HG02588 (cell line): ENCODE measurements at regions not wholly inside any gene's neighbourhood (a gene's known extent, or its start where the extent isn't known, plus 50 kb on each side); places are given as distances from the start of the nearest gene placed in this dataset.
"Not testable (repeated sequence)": the region's sequence is repeated elsewhere in the genome, so short reads cannot be mapped to it uniquely, and the experiment has no call there.

Experiments
- ATAC-seq: cut with Tn5 transposase; IDR thresholded peaks from one replicate; pipeline ENCODE4 v1.9.1; 2021; ENCODE audit warnings: mild to moderate bottlenecking, moderate library complexity; ENCODE audit not compliant: unreplicated experiment

DNA sequence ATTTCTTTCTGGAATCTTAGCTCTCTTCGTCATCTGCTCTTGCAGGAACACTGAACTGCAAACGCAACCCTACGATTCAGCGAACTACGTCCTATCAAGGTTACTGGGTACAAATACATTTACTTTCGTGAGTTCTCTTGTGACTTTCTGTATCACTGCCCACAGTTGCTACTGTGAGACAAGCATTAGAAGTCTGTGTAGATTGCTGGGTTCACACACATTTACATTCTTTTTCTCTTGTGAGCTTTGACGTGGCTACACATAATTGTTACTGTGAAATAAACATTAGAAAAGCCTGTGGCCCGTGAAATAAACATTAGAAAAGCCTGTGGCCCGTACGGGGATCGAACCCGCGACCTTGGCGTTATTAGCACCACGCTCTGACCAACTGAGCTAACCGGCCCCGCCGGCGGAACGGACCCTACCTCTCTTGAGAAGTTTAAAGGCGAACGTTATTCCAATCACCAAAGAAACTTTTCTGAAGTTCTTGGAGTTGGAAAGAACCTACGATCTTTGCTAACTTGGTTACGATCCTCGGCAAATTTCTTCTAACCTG, 61.2 kb upstream of the ZNF322 start:
- not testable (repeated sequence) for ATAC-seq

DNA sequence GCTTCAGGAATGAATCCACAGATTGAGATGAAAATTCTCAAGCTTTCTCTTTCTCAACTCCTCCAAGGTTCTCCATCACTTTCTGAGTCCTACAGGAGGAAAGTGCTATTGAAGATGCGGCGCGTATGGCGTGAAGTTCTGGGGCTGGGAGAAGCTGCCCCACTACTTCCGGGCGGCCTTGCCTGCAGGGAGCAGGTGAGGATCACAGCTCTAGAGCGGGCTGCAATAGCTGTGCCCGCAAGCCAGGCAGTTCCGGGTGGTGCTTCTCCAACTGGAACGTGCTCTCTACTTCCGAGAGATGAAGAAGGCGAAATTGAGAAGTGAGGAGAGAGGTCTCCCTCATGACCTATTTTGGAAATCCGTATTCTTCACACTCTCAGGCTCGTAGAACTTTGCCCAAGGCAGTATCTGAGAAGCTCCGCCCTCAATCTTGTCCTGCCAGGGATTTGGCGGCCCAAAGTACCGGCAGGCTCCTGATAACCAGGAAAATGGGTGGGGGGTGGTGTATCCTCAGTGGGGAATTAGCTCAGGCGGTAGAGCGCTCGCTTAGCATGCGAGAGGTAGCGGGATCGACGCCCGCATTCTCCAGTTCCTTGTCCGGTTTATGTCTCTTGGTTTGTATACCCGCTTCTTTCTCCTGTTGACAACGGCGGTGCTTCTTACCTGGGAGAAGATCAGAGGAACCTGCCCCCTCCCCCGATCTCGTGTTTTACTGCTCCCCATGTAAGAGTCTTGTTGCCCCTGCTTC, 70.6 kb upstream of the ZNF322 start:
- not testable (repeated sequence) for ATAC-seq

DNA sequence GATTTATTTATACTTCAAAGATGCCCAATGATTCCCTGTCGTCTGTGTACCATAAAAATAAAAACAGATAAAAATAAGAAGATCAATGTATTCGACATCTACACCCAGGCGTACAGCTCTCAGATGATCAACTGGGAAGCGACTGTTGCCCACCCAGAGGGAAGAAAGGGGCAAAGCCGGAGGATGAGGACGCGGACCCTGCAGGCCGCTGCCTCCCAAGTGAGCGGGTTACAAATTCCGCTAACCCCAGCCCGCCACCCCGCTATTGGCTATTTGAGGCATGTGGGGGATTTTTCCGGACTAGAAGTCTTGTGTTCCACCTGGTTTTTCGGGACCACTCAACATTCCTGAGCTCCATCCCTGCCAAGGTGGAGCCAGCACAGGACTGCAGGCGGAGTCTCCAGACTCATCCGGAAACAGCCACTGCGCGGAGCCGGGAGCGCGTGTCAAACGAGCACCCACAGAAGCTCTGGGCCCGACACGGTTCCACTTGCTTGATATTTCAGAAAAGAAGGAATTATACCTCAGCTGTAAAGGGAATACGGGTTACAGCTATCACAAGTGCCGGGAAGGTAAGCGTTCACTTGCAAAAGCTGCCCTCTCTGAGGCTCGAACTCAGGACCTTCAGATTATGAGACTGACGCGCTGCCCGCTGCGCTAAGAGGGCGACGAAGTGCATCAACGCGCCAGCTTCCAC, 75.4 kb upstream of the ZNF322 start:
- not testable (repeated sequence) for ATAC-seq

DNA sequence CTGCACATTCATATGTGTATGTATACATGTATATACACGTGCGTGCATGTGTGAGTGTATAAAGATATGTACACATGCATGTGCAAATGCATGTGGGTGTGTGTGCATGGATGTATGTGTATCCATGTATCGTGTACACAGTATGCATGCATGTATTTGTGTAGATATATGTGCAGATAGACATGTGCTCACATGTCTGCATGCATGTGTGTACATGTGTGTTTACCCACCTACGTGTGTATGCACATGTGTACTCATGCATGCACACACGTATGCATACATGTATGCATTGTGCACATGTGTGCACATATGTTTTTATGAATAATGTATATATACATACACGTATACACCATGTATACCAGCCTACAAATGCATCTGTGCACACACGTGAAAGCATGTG, 80.3 kb upstream of the ZNF322 start:
- ATAC-seq, result no peak

DNA sequence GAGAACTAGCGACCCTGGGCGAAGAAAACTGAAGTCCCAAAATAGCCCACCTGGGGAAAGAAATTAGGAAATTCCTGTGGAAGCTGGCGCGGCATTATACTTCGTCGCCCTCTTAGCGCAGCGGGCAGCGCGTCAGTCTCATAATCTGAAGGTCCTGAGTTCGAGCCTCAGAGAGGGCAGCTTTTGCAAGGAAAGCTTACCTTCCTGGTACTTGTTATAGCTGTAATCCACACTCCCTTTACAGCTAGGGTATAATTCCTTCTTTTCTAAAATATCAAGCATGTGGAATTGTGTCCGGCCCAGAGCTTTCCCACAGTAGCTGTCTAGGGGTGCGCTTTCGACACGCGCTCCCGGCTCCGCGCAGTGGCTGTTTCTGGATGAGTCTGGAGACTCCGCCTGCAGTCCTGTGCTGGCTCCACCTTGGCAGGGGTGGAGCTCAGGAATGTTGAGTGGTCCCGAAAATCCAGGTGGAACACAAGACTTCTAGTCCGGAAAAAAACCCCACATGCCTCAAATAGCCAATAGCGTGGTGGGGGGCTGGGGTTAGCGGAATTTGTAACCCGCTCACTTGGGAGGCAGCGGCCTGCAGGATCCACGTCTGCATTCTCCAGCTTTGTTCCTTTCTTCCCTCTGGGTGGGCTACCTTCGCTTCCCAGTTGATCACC, 83.7 kb upstream of the ZNF322 start:
- no peak for ATAC-seq

DNA sequence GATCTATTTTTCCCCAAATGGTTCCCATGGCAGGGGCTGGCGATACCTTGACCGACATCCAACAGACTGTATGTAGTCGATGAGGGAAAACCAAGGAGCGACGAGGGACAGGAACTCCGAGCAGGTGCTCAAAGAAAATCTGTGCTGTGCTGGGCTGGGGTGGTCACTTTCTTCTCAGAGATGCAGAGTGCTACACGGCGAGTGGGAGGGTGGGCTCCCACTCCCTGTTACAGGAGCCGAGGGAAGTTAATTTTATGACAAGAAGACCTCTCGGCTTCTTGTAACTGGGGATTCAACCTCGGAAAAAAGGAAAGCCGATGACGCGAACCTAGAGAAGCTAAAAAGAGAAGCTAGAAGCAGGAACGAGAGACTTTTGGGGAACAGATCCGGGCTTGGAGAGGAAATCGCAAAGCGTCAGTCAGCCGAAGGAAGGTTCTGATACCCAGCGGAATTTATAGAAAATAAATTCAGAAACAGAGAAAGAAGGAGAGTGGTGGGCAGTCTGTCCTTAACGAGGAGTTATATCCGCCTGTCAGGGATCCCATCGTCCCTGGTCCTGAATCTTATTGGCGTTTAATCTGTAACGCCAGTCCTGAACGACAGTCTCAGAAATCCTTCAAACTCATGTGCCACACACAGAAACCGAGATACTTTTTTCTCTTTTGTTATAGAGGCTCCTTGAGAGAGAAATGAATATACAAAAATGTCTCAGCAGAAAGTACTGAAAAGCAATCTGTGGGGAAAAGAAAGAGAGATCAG, 84.6 kb upstream of the ZNF322 start:
- no peak for ATAC-seq

DNA sequence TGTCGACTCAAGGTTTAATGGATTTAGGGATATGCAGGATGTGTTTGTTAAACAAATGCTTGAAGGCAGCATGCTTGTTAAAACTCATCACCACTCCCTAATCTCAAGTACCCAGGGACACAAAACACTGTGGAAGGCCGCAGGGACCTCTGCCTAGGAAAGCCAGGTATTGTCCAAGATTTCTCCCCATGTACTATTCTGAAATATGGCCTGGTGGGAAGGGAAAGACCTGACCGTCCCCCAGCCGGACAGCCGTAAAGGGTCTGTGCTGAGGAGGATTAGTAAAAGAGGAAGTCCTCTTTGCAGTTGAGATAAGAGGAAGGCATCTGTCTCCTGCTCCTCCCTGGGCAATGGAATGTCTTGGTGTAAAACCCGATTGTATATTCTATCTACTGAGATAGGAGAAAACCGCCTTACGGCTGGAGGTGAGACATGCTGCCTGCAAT, 85.3 kb upstream of the ZNF322 start:
- ATAC-seq, result not testable (repeated sequence)

DNA sequence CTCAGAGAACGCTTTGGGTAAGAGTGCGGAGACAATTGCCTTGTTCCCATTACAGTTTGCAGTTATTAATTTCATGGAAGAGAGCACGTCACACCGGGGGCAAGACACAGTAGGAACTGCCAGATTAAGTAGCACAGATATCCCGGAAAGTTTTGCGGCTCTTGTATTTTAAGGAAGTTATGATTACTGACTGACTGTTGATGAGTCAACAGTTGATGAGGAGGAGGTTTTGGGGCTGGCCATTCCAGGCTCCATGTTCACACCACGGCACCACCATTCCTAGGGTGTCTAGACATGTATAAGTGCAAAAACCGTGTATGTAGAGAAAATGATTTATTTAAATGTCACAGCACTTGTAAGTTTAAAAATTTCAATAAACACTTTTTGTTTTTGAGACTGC, 86.4 kb upstream of the ZNF322 start:
- ATAC-seq, result not testable (repeated sequence)

DNA sequence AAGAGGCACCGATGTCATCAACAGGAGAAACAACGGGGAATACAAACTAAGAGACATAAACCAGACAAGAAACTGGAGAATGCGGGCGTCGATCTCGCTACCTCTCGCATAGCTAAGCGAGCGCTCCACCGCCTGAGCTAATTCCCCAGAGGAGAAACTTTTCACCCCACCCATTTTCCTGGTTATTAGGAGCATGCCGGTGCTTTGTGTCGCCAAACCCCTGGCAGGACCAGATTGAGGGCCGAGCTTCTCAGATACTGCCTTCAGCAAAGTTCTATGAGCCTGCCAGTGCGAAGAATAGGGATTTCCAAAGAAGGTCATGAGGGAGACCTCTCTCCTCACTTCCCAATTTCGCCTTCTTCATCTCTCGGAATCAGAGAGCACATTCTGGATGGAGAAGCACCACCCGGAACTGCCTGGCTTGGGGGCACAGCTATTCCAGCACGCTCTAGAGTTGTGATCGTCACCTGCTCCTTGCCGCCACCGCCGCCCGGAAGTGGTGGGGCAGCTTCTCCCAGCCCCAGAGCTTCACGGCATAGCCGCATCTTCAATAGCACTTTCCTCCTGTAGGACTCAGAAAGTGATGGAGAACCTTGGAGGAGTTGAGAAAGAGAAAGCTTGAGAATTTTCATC, 89.7 kb upstream of the ZNF322 start:
- ATAC-seq, result not testable (repeated sequence)

DNA sequence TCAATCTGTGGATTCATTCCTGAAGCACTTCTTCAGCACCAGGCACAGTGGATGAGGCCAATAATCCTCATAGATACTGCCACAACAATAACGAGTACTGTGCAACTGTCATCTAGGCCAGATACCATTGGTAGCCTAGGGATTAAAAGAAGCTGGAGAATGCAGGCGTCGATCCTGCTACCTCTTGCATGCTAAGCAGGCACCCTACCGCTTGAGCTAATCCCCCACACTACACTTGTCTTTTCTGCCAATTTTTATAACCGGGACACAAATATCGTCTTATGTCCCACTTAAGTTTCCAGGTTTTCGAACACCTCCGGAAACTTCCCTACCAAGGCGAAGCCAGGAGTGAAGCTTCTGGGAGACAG, 90.2 kb upstream of the ZNF322 start:
- not testable (repeated sequence) for ATAC-seq

DNA sequence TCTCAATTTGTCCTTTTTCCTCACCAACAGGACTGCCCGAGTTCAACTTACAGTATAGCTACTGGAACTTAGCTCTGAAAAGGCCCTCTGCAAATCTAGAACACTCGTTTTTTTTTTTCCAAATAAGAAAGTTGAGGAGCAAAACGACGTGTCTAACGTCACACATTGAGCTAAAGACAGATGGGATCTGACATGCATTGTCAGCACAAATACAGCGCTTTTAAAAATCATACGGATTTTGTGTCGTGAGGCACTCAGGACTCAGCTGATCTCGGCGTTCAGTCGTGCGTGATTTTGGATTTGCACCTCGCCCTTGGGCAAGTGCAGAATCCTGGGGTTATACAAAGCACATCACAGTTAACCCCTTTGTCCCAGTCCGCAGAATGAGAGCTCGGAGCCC, 94.7 kb upstream of the ZNF322 start:
- no peak for ATAC-seq

DNA sequence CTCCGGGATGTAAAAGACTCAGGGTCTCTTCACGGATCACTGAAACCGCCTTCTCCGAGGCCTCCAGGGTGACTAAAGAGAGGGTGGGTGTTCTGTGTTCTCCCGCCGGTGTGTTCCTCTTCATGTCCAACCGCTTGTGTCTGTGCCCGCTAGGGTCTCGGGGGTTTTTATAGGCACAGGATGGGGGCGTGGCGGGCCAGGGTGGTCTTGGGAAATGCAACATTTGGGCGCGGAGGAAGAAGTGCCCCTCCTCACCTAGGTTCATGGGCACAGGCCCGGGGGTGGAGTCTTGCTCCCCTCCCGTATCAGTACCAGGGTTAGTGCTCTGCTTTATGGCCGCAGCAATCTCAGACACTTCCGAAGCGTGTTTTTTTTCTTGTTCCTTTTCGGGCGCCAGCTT, 95.3 kb upstream of the ZNF322 start:
- ATAC-seq, result not testable (repeated sequence)

DNA sequence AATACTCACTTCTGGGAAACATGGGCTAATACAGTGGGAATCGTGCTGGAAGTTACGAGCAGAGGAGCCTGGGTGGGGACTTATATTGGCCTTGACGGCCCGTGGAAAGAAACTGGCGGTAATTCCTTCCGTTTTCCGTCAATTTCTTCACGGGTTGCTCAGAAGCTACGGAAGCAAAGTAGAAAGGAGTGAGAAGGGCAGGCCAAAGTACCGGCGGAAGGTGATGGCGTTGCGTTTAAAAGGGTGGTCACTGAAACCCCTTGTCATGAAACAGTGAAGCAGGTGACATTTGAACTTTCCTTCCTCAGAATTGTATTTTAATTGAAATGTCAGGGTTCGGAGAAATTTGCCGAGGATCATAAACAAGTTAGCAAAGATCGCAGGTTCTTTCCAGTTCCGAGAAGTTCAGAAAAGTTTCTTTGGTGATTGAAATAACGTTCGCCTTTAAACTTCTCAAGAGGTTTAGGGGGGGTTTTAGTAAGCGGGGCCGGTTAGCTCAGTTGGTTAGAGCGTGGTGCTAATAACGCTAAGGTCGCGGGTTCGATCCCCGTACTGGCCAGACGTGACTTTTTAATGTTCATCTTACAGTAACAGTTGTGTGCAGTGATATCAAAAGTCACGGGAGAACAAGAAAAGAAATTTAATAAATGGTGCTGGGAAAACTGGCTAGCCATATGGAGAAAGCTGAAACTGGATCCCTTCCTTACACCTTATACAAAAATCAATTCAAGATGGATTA, 96.7 kb upstream of the ZNF322 start:
- ATAC-seq, result not testable (repeated sequence)

DNA sequence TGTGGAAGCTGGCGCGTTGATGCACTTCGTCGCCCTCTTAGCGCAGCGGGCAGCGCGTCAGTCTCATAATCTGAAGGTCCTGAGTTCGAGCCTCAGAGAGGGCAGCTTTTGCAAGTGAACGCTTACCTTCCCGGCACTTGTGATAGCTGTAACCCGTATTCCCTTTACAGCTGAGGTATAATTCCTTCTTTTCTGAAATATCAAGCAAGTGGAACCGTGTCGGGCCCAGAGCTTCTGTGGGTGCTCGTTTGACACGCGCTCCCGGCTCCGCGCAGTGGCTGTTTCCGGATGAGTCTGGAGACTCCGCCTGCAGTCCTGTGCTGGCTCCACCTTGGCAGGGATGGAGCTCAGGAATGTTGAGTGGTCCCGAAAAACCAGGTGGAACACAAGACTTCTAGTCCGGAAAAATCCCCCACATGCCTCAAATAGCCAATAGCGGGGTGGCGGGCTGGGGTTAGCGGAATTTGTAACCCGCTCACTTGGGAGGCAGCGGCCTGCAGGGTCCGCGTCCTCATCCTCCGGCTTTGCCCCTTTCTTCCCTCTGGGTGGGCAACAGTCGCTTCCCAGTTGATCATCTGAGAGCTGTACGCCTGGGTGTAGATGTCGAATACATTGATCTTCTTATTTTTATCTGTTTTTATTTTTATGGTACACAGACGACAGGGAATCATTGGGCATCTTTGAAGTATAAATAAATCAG, 106.8 kb upstream of the ZNF322 start:
- not testable (repeated sequence) for ATAC-seq

DNA sequence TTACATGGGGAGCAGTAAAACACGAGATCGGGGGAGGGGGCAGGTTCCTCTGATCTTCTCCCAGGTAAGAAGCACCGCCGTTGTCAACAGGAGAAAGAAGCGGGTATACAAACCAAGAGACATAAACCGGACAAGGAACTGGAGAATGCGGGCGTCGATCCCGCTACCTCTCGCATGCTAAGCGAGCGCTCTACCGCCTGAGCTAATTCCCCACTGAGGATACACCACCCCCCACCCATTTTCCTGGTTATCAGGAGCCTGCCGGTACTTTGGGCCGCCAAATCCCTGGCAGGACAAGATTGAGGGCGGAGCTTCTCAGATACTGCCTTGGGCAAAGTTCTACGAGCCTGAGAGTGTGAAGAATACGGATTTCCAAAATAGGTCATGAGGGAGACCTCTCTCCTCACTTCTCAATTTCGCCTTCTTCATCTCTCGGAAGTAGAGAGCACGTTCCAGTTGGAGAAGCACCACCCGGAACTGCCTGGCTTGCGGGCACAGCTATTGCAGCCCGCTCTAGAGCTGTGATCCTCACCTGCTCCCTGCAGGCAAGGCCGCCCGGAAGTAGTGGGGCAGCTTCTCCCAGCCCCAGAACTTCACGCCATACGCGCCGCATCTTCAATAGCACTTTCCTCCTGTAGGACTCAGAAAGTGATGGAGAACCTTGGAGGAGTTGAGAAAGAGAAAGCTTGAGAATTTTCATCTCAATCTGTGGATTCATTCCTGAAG, 111.6 kb upstream of the ZNF322 start:
- ATAC-seq, result not testable (repeated sequence)

DNA sequence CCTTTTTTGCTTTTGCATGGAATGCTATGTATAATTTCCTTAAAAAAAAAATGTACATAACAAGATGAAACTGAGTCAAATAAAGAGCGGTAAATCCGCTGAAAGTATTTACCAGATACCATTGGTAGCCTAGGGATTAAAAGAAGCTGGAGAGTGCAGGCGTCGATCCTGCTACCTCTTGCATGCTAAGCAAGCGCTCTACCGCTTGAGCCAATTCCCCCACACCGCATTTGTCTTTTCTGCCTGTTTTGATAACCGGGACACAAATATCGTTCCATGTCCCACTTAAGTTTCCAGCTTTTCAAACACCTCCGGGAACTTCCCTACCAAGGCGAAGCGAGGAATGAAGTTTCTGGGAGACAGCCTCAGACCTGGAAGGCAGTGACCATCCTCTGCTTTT, 113.9 kb upstream of the ZNF322 start:
- ATAC-seq, result not testable (repeated sequence)

DNA sequence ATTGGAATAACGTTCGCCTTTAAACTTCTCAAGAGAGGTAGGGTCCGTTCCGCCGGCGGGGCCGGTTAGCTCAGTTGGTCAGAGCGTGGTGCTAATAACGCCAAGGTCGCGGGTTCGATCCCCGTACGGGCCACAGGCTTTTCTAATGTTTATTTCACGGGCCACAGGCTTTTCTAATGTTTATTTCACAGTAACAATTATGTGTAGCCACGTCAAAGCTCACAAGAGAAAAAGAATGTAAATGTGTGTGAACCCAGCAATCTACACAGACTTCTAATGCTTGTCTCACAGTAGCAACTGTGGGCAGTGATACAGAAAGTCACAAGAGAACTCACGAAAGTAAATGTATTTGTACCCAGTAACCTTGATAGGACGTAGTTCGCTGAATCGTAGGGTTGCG, 121.0 kb upstream of the ZNF322 start:
- not testable (repeated sequence) for ATAC-seq
